DMS 273 (cell line): ENCODE measurements at regions not wholly inside any gene's neighbourhood (a gene's known extent, or its start where the extent isn't known, plus 50 kb on each side); places are given as distances from the start of the nearest gene placed in this dataset.
"Not testable (repeated sequence)": the region's sequence is repeated elsewhere in the genome, so short reads cannot be mapped to it uniquely, and the experiment has no call there.

Source experiments
- DNase-seq: peaks from one replicate; lab custom pipeline; 2025; ENCODE audit not compliant: unreplicated experiment; lab: John Stamatoyannopoulos, UW

- no peak for DNase-seq
Measured at GRCh38 chr2:72031346-72032110, 116.1 kb downstream of the CYP26B1 start.

GRCh38 chr2:72028996-72029395, 118.7 kb downstream of the CYP26B1 start:
- no peak for DNase-seq

GRCh38 chr2:72028351-72028995, 119.2 kb downstream of the CYP26B1 start:
- no peak for DNase-seq

GRCh38 chr2:72027426-72028161, 120.1 kb downstream of the CYP26B1 start:
- no peak for DNase-seq

GRCh38 chr2:72026819-72027425, 120.7 kb downstream of the CYP26B1 start:
- no peak for DNase-seq

GRCh38 chr2:72024451-72025175, 123.0 kb downstream of the CYP26B1 start:
- peak; percentile 14 for DNase-seq

- DNase-seq: no peak
Measured at GRCh38 chr2:72023678-72024390, 123.8 kb downstream of the CYP26B1 start.

- not testable (repeated sequence) for DNase-seq
Measured at GRCh38 chr2:72021371-72021770, 126.3 kb downstream of the CYP26B1 start.

GRCh38 chr2:72015266-72015665, 132.4 kb downstream of the CYP26B1 start:
- no peak for DNase-seq

GRCh38 chr2:72014831-72015230, 132.8 kb downstream of the CYP26B1 start:
- no peak for DNase-seq

- DNase-seq: no peak
Measured at GRCh38 chr2:72013726-72014125, 133.9 kb downstream of the CYP26B1 start.

GRCh38 chr2:72012886-72013574, 134.6 kb downstream of the CYP26B1 start:
- DNase-seq: peak; percentile 63

- DNase-seq: no peak
Measured at GRCh38 chr2:72011791-72012190, 135.9 kb downstream of the CYP26B1 start.

GRCh38 chr2:72011370-72011689, 136.3 kb downstream of the CYP26B1 start:
- DNase-seq: no peak

GRCh38 chr2:72010647-72011369, 136.9 kb downstream of the CYP26B1 start:
- no peak for DNase-seq

- DNase-seq: no peak
Measured at GRCh38 chr2:72008608-72009007, 139.1 kb downstream of the CYP26B1 start.

GRCh38 chr2:72007402-72007801, 140.3 kb downstream of the CYP26B1 start:
- DNase-seq: no peak

- DNase-seq: no peak
Measured at GRCh38 chr2:72006188-72006736, 141.4 kb downstream of the CYP26B1 start.

- no peak for DNase-seq
Measured at GRCh38 chr2:72004976-72005375, 142.7 kb downstream of the CYP26B1 start.
